GM12891 (cell line): ENCODE measurements at regions not wholly inside any gene's neighbourhood (a gene's known extent, or its start where the extent isn't known, plus 50 kb on each side); places are given as distances from the start of the nearest gene placed in this dataset.

Source experiments
- PAX5 ChIP-seq: IDR thresholded peaks from 2 replicates; pipeline ENCODE4 v1.6.1; 2011; ENCODE audit warnings: low read length, moderate library complexity, mild to moderate bottlenecking; ENCODE audit not compliant: insufficient read depth, severe bottlenecking
- POLR2A ChIP-seq: IDR thresholded peaks from 2 replicates; pipeline ENCODE4 v1.6.1; 2011; ENCODE audit warnings: low read depth, low read length, control low read depth
- POLR2AphosphoS5 ChIP-seq: IDR thresholded peaks from 2 replicates; pipeline ENCODE4 v1.6.1; 2011; ENCODE audit warnings: low read depth, low read length, control low read depth
- POU2F2 ChIP-seq: IDR thresholded peaks from 2 replicates; pipeline ENCODE4 v1.6.1; 2011; ENCODE audit warnings: low read depth, mild to moderate bottlenecking, control low read depth, low read length, moderate library complexity
- SPI1 ChIP-seq: IDR thresholded peaks from 2 replicates; pipeline ENCODE4 v1.6.1; 2011; ENCODE audit warnings: low read depth, low read length, control low read depth
- TAF1 ChIP-seq: IDR thresholded peaks from 2 replicates; pipeline ENCODE4 v1.6.1; 2011; ENCODE audit warnings: low read depth, low read length, control low read depth

- TF ChIP-seq POLR2A: no peak
- no peak for TF ChIP-seq POLR2AphosphoS5
- TF ChIP-seq SPI1: no peak
- TF ChIP-seq TAF1: no peak
- TF ChIP-seq POU2F2: no peak
- TF ChIP-seq PAX5: no peak
Observed at GRCh38 chr9:108786901-108787689, 68.7 kb downstream of the ACTL7B start.
